Glutamatergic neuron (in vitro differentiated cells): ENCODE measurements at regions not wholly inside any gene's neighbourhood (a gene's known extent, or its start where the extent isn't known, plus 50 kb on each side); places are given as distances from the start of the nearest gene placed in this dataset.

ENCODE experiments used
- DNase-seq: peaks from one replicate; pipeline ENCODE4 v3.0.0; 2022
- H3K27ac Mint-ChIP-seq: one replicate; pipeline ENCODE4 v1.8.0; 2020; ENCODE audit warnings: mild to moderate bottlenecking, mixed read lengths, inconsistent platforms; ENCODE audit not compliant: unreplicated experiment
- H3K27me3 Mint-ChIP-seq: one replicate; pipeline ENCODE4 v1.8.0; 2020; ENCODE audit warnings: mild to moderate bottlenecking, moderate library complexity, mixed read lengths, inconsistent platforms; ENCODE audit not compliant: unreplicated experiment
- H3K36me3 Mint-ChIP-seq: one replicate; pipeline ENCODE4 v1.8.0; 2020; ENCODE audit warnings: mild to moderate bottlenecking, mixed read lengths, inconsistent platforms; ENCODE audit not compliant: unreplicated experiment
- H3K4me1 Mint-ChIP-seq: one replicate; pipeline ENCODE4 v1.8.0; 2020; ENCODE audit warnings: mild to moderate bottlenecking, low read depth, mixed read lengths, inconsistent platforms; ENCODE audit not compliant: unreplicated experiment
- H3K4me3 Mint-ChIP-seq: one replicate; pipeline ENCODE4 v1.8.0; 2020; ENCODE audit warnings: mild to moderate bottlenecking, mixed read lengths, inconsistent platforms; ENCODE audit not compliant: unreplicated experiment
- H3K9me3 Mint-ChIP-seq: one replicate; pipeline ENCODE4 v1.8.0; 2020; ENCODE audit warnings: mild to moderate bottlenecking, moderate library complexity, mixed read lengths, inconsistent platforms; ENCODE audit not compliant: unreplicated experiment
- CTCF ChIP-seq: fragments of 200-600 bp; sonication (generic); IDR thresholded peaks from one replicate; pipeline ENCODE4 v1.5.0; 2021; ENCODE audit not compliant: partially characterized antibody, unreplicated experiment

DNA sequence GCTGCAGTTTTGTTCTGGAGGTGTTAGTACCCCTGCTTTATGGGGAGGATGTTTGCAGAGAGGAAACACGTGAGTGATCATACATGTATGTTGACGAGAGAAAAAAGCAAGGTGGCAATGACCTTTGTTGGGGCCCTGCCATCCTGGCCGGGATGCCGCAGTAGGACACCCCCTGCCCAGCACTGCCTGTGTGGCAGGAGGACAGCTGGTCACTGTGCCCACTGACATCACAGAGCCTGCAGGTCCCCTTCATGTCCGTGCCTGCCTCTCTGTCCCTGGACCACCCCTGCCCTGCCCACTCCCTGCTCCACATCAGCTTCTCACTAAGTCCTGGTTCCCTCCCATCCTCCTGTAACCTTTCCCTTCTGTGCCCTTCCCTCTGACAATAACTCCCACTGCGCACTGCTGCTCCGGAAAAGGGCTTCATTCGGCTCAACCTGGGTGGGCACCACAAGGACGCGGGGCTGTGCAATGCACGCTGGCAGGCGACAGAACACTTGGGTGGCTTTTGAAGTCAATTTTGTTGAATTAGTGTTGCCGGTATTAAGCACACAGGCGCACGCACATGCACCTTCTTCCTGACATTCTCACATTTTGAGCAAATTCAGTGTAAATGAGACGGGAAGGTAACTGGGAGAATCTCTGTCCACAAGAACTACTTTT is 51.5 kb upstream of the TWIST2 start:
- Mint-ChIP-seq H3K9me3 (peaks cover 2% of the 10 kb centered on the region), H3K36me3 (no peaks in the 10 kb centered on the region), H3K4me3 (no peak overlapping the region), H3K4me1 (no peaks in the 10 kb centered on the region), H3K27me3 (no peaks in the 10 kb centered on the region), H3K27ac (no peak overlapping the region)
- no peak for TF ChIP-seq CTCF
- no peak for DNase-seq

DNA sequence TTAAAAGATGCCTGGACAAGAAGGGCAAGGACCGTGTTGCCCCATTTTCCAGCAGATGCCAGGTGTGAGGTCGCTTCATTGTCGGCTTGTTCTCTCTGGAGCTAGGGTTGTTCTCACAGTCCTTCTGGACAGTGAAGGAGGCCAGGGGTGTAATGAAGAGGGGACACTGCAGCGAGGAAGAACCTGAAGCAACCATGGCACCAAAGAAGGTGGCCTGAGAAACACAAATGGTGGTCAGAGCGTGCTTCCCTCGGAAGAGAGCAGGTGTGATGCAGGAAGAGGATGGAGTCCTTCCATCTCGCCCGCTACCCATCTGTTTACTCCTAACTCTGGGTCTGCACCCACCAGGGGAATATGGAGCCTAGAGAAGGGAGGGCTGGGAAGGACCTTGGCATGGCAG is 50.3 kb upstream of the TWIST2 start:
- no peak overlapping the region for H3K4me3 Mint-ChIP-seq
- no peaks in the 10 kb centered on the region for H3K4me1 Mint-ChIP-seq
- H3K27me3 Mint-ChIP-seq = no peaks in the 10 kb centered on the region
- H3K36me3 Mint-ChIP-seq = no peaks in the 10 kb centered on the region
- H3K9me3 Mint-ChIP-seq = peaks cover 4% of the 10 kb centered on the region
- DNase-seq = no peak
- no peak overlapping the region for H3K27ac Mint-ChIP-seq
- no peak for TF ChIP-seq CTCF
